ENCODE measurements at regions not wholly inside any gene's neighbourhood (a gene's known extent, or its start where the extent isn't known, plus 50 kb on each side); places are given as distances from the start of the nearest gene placed in this dataset.

- no peak for ATAC-seq
- TF ChIP-seq ISL1 (CRISPR knock-in tag; IDR thresholded peaks at IDR 0.05) (no peak), SNAI2 (CRISPR knock-in tag; IDR thresholded peaks at IDR 0.05) (no peak), TSHZ2 (CRISPR knock-in tag; IDR thresholded peaks at IDR 0.05) (no peak), ZFP3 (CRISPR knock-in tag; IDR thresholded peaks at IDR 0.05) (no peak), ARNTL (CRISPR knock-in tag; IDR thresholded peaks at IDR 0.05; ENCODE audit: borderline replicate concordance, low read depth) (no peak), ESRRG (CRISPR knock-in tag; IDR thresholded peaks at IDR 0.05) (no peak), ZC3H10 (CRISPR knock-in tag; IDR thresholded peaks at IDR 0.05) (no peak), PATZ1 (CRISPR knock-in tag; IDR thresholded peaks at IDR 0.05; ENCODE audit: borderline replicate concordance) (no peak), CREB5 (CRISPR knock-in tag; IDR thresholded peaks at IDR 0.05; ENCODE audit: low read depth) (no peak), TOX (CRISPR knock-in tag; IDR thresholded peaks at IDR 0.05; ENCODE audit: borderline replicate concordance) (no peak), CSDC2 (CRISPR knock-in tag; IDR thresholded peaks at IDR 0.05) (no peak), ZFP30 (CRISPR knock-in tag; IDR thresholded peaks at IDR 0.05) (no peak), GLIS3 (CRISPR knock-in tag; IDR thresholded peaks at IDR 0.05) (no peak), RARB (CRISPR knock-in tag; IDR thresholded peaks at IDR 0.05) (no peak), TCF4 (CRISPR knock-in tag; IDR thresholded peaks at IDR 0.05; ENCODE audit: borderline replicate concordance) (no peak), POU6F1 (CRISPR knock-in tag; IDR thresholded peaks at IDR 0.05; ENCODE audit: borderline replicate concordance, low read depth) (no peak)
Observed at GRCh38 chr3:96631050-96631449, 183.3 kb upstream of the EPHA6 start.

GRCh38 chr3:96646596-96646995, 167.8 kb upstream of the EPHA6 start:
- ATAC-seq: no peak

More at GRCh38 chr3:96646596-96646995, 167.8 kb upstream of the EPHA6 start:
- TF ChIP-seq TSHZ2 (CRISPR knock-in tag; IDR thresholded peaks at IDR 0.05): no peak
- no peak for TF ChIP-seq CSDC2 (CRISPR knock-in tag; IDR thresholded peaks at IDR 0.05)
- TF ChIP-seq ZFP3 (CRISPR knock-in tag; IDR thresholded peaks at IDR 0.05): no peak
- no peak for TF ChIP-seq ISL1 (CRISPR knock-in tag; IDR thresholded peaks at IDR 0.05)
- no peak for TF ChIP-seq PATZ1 (CRISPR knock-in tag; IDR thresholded peaks at IDR 0.05; ENCODE audit: borderline replicate concordance)
- TF ChIP-seq TOX (CRISPR knock-in tag; IDR thresholded peaks at IDR 0.05; ENCODE audit: borderline replicate concordance): no peak
- TF ChIP-seq ZC3H10 (CRISPR knock-in tag; IDR thresholded peaks at IDR 0.05): no peak
- TF ChIP-seq BACH2 (CRISPR knock-in tag; IDR thresholded peaks at IDR 0.05; ENCODE audit: borderline replicate concordance): no peak
- TF ChIP-seq CREB5 (CRISPR knock-in tag; IDR thresholded peaks at IDR 0.05; ENCODE audit: low read depth): no peak
- no peak for TF ChIP-seq RARB (CRISPR knock-in tag; IDR thresholded peaks at IDR 0.05)
